Stomach (tissue), 8 donors: ENCODE measurements at regions not wholly inside any gene's neighbourhood (a gene's known extent, or its start where the extent isn't known, plus 50 kb on each side); places are given as distances from the start of the nearest gene placed in this dataset.

Source experiments
- DNase-seq, 2 donors: peaks; one replicate each; pipeline versions ENCODE4 v3.0.0 to v3.0.0-alpha.2; 2013 to 2019
- H3K27ac ChIP-seq, 5 donors: fragments of 200-600 bp in 4 of 5; sonication (generic) in 4 of 5; one replicate each; pipeline ENCODE4 v1.5.1; 2013 to 2019; ENCODE audit warnings: mild to moderate bottlenecking in 1 of 5, moderate library complexity in 1 of 5
- H3K27me3 ChIP-seq, 3 donors: fragments of 200-600 bp; sonication (generic); one replicate each; pipeline ENCODE4 v1.5.1; 2017 to 2019; ENCODE audit warnings: mixed run types in 1 of 3
- H3K36me3 ChIP-seq, 4 donors: fragments of 200-600 bp; sonication (generic); 1 replicate in 3 of 4; 2 replicates in 1 of 4; pipeline ENCODE4 v1.5.1; 2016 to 2019
- H3K4me1 ChIP-seq, 4 donors: fragments of 200-600 bp; sonication (generic); one replicate each; pipeline ENCODE4 v1.5.1; 2016 to 2019
- H3K4me3 ChIP-seq, 4 donors: fragments of 200-600 bp; sonication (generic) in 3 of 4; one replicate each; pipeline ENCODE4 v1.5.1; 2016 to 2019; ENCODE audit warnings: mild to moderate bottlenecking in 1 of 4
- H3K9me3 ChIP-seq, 4 donors: fragments of 200-600 bp; sonication (generic); one replicate each; pipeline ENCODE4 v1.5.1; 2016 to 2019
- CTCF ChIP-seq, 7 experiments: fragments of 450-650 bp in 4 of 7; fragments of 200-600 bp in 3 of 7; sonication (generic) in 3 of 7; IDR thresholded peaks; one replicate each; pipeline ENCODE4 v1.5.1; 2016 to 2019; ENCODE audit warnings: antibody characterized with exemption in 7 of 7, control low read depth in 2 of 7, mild to moderate bottlenecking in 1 of 7
- EP300 ChIP-seq: sonication (generic); formaldehyde crosslinking; IDR thresholded peaks from one replicate; pipeline ENCODE4 v1.6.1; 2017; ENCODE audit warnings: antibody characterized with exemption
- POLR2A ChIP-seq, 4 donors: fragments of 450-650 bp; IDR thresholded peaks; one replicate each; pipeline ENCODE4 v1.6.1; 2016; ENCODE audit warnings: antibody characterized with exemption in 4 of 4, control low read depth in 2 of 4, mild to moderate bottlenecking in 1 of 4, moderate library complexity in 1 of 4
- POLR2AphosphoS5 ChIP-seq, 3 donors: sonication (generic); formaldehyde crosslinking; IDR thresholded peaks; one replicate each; pipeline ENCODE4 v1.6.1; 2016; ENCODE audit warnings: antibody characterized with exemption in 3 of 3
- WGBS, 5 donors: extraction: QIAGEN DNeasy Blood & Tissue Kit in 3 of 5; methylation state at CpG; one replicate each; pipeline versions ENCODE4 v1.1.5 to v1.1.7; 2013 to 2018; 5-methylcytosine and 5-hydroxymethylcytosine counted together
- intact Hi-C: fragments of 100-400 bp; cut with DNase I; formaldehyde crosslinking; loops from one replicate; pipeline ENCODE4 v1.15.1; 2023; ENCODE audit warnings: low total_unique reads
- donor health status: healthy with polysubstance abuse.
- donor health status: Bipolar disorder and iron deficiency.
- donor health status: healthy.

DNA sequence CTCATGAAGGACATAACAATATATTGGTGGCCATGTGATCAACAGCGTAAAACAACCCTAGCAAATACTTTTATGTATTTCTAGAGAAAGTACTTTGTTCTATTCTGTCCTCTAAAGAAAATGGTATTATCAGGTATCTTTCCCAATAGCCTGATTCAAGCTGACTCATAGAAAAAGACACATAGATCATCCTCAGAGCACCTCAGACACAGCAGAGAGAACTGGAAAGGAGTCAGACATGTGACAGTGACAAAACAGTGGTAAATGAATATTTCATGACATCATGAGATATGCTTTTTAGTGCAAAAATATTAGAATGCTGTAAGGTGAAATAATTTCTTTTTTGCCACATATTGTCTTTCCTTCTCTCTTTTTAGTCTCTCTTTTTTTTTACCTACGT lies 1355.0 kb upstream of the MAP3K7 start:
- Histone ChIP-seq H3K4me3 (no peak overlapping the region), H3K36me3 (no peaks in the 10 kb centered on the region), H3K9me3 (peaks cover 0 to 9% (median 0%) of the 10 kb centered on the region in 4 donors), H3K27ac (no peak overlapping the region), H3K27me3 (no peaks in the 10 kb centered on the region), H3K4me1 (no peaks in the 10 kb centered on the region)
- WGBS, 5 donors: 75 to 94% (median 85%) methylated on average over 2 of the region's 2 CpGs
- DNase-seq: no peak
- intact Hi-C loops: no loop called here
- TF ChIP-seq POLR2A (IDR thresholded peaks at IDR 0.05): no peak
- TF ChIP-seq CTCF (IDR thresholded peaks at IDR 0.05): no peak
- TF ChIP-seq POLR2AphosphoS5 (IDR thresholded peaks at IDR 0.05): no peak
- TF ChIP-seq EP300: no peak

- intact Hi-C loops: no loop called here
- Histone ChIP-seq H3K27ac (no peak overlapping the region), H3K27me3 (no peaks in the 10 kb centered on the region), H3K4me3 (no peak overlapping the region), H3K9me3 (peaks cover 0 to 5% (median 0%) of the 10 kb centered on the region in 4 donors), H3K4me1 (no peaks in the 10 kb centered on the region), H3K36me3 (no peaks in the 10 kb centered on the region)
- 85 to 93% (median 91%) methylated on average over 1 of the region's 1 CpG for WGBS, 5 donors
- TF ChIP-seq CTCF (IDR thresholded peaks at IDR 0.05) (no peak), POLR2A (IDR thresholded peaks at IDR 0.05) (no peak), POLR2AphosphoS5 (IDR thresholded peaks at IDR 0.05) (no peak), EP300 (no peak)
- DNase-seq: no peak
These were observed 1353.9 kb upstream of the MAP3K7 start for GRCh38 chr6:91940801-91941200.

DNA sequence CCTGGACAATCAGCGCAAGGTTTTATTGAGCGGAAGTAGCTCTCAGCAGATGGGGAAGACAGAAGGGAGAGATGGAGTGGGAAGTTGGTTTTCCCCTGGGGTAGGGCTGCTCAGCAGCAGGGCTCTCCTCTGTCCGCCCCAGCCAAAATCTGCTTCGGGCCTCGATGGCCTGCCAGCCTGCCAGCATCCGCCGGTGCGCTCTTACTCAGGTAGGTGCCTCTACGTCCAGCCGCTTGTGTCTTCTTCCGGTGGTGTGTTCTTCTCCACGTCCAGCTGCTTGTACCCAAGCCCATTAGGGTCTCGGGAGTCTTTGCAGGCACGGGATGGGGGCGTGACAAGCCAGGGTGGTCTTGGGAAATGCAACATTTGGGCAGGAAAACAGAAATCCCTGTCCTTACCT lies 1340.0 kb upstream of the MAP3K7 start:
- Histone ChIP-seq H3K27ac (no peak overlapping the region), H3K4me3 (no peak overlapping the region), H3K36me3 (no peaks in the 10 kb centered on the region), H3K4me1 (no peaks in the 10 kb centered on the region), H3K9me3 (peaks cover 0 to 20% (median 0%) of the 10 kb centered on the region in 4 donors), H3K27me3 (no peaks in the 10 kb centered on the region)
- TF ChIP-seq EP300 (no peak), POLR2A (IDR thresholded peaks at IDR 0.05) (no peak), POLR2AphosphoS5 (IDR thresholded peaks at IDR 0.05) (no peak), CTCF (IDR thresholded peaks at IDR 0.05) (no peak)
- DNase-seq: no peak
- 89 to 93% (median 92%) methylated on average over 15 of the region's 15 CpGs for WGBS, 5 donors
- intact Hi-C loops: no loop called here

DNA sequence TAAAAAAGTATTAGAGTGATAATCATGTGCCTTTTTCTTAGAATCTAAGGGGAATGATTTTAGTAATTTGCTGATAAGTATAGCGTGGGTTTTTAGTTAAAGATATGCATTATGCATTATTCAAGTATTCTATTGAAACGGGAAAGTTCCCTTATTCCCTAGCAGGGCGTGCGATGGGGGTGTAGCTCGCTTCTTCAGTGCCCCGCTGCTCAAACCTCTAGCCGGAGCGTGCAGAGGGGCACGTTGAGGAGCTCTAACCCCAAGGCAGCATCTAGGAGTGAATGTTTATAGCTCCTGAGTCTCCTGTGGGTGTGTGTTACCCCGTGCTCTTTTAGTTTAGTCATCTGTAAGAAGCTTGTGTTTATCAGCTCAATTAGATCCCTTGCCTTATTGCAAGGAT lies 1339.5 kb upstream of the MAP3K7 start:
- Histone ChIP-seq H3K27ac (no peak overlapping the region), H3K9me3 (peaks cover 0 to 20% (median 0%) of the 10 kb centered on the region in 4 donors), H3K36me3 (no peaks in the 10 kb centered on the region), H3K27me3 (no peaks in the 10 kb centered on the region), H3K4me3 (no peak overlapping the region), H3K4me1 (no peaks in the 10 kb centered on the region)
- intact Hi-C loops: no loop called here
- 80 to 90% (median 84%) methylated on average over 10 of the region's 10 CpGs for WGBS, 5 donors
- TF ChIP-seq POLR2AphosphoS5 (IDR thresholded peaks at IDR 0.05) (no peak), EP300 (no peak), POLR2A (IDR thresholded peaks at IDR 0.05) (no peak), CTCF (IDR thresholded peaks at IDR 0.05) (no peak)
- no peak for DNase-seq
